Uterus (tissue), 3 donors: ENCODE measurements at regions not wholly inside any gene's neighbourhood (a gene's known extent, or its start where the extent isn't known, plus 50 kb on each side); places are given as distances from the start of the nearest gene placed in this dataset.

Experiments used
- DNase-seq, 2 donors: peaks; one replicate each; pipeline ENCODE4 v3.0.0-alpha.2; 2019 to 2020
- H3K27ac ChIP-seq, 2 donors: fragments of 200-600 bp; sonication (generic); 1 replicate in 1 of 2; 2 replicates in 1 of 2; pipeline ENCODE4 v1.5.1; 2016 to 2018
- H3K27me3 ChIP-seq, 2 donors: fragments of 200-600 bp; sonication (generic); one replicate each; pipeline ENCODE4 v1.5.1; 2018 to 2019; ENCODE audit warnings: control low read depth in 1 of 2
- H3K36me3 ChIP-seq, 2 donors: fragments of 200-600 bp; sonication (generic); one replicate each; pipeline ENCODE4 v1.5.1; 2019; ENCODE audit warnings: control low read depth in 1 of 2
- H3K4me1 ChIP-seq, 2 donors: fragments of 200-600 bp; sonication (generic); one replicate each; pipeline ENCODE4 v1.5.1; 2018 to 2019; ENCODE audit warnings: control low read depth in 1 of 2
- H3K4me3 ChIP-seq, 2 donors: fragments of 200-600 bp; sonication (generic); 1 replicate in 1 of 2; 2 replicates in 1 of 2; pipeline ENCODE4 v1.5.1; 2018 to 2019; ENCODE audit warnings: mild to moderate bottlenecking in 1 of 2
- H3K9me3 ChIP-seq, 2 donors: fragments of 200-600 bp; sonication (generic); one replicate each; pipeline ENCODE4 v1.5.1; 2019; ENCODE audit warnings: control low read depth in 1 of 2
- CTCF ChIP-seq, 4 experiments: fragments of 200-600 bp in 2 of 4; fragments of 450-650 bp in 2 of 4; sonication (generic) in 2 of 4; IDR thresholded peaks; one replicate each; pipeline ENCODE4 v1.5.1; 2016 to 2019; ENCODE audit warnings: antibody characterized with exemption in 4 of 4, mild to moderate bottlenecking in 2 of 4, moderate library complexity in 1 of 4
- POLR2A ChIP-seq, 2 donors: fragments of 450-650 bp; IDR thresholded peaks; one replicate each; pipeline ENCODE4 v1.6.1; 2016; ENCODE audit warnings: antibody characterized with exemption in 2 of 2, mild to moderate bottlenecking in 1 of 2, moderate library complexity in 1 of 2
- intact Hi-C: fragments of 100-400 bp; cut with DNase I; formaldehyde crosslinking; loops from one replicate; pipeline ENCODE4 v1.15.1; 2023; ENCODE audit warnings: low total_unique reads
- donor health status: DM: yes; HTN: yes; CAD: no.

- Histone ChIP-seq H3K9me3 (no peaks in the 10 kb centered on the region), H3K4me3 (no peak overlapping the region), H3K27me3 (no peaks in the 10 kb centered on the region), H3K27ac (no peak overlapping the region), H3K36me3 (no peaks in the 10 kb centered on the region), H3K4me1 (peaks cover 4% of the 10 kb centered on the region in 2 donors)
- no peak for DNase-seq
- TF ChIP-seq CTCF (IDR thresholded peaks at IDR 0.05) (no peak), POLR2A (IDR thresholded peaks at IDR 0.05) (no peak)
- intact Hi-C loops, result no loop called here
These were observed 539.5 kb upstream of the FZD8 start for GRCh38 chr10:36181426-36182178.

- Histone ChIP-seq H3K27ac (no peak overlapping the region), H3K27me3 (no peaks in the 10 kb centered on the region), H3K36me3 (no peaks in the 10 kb centered on the region), H3K4me3 (no peak overlapping the region), H3K9me3 (no peaks in the 10 kb centered on the region), H3K4me1 (peaks cover 4% of the 10 kb centered on the region in 2 donors)
- no peak for TF ChIP-seq POLR2A (IDR thresholded peaks at IDR 0.05)
- no peak for TF ChIP-seq CTCF (IDR thresholded peaks at IDR 0.05)
- no peak for DNase-seq
- intact Hi-C loops, result no loop called here
These were observed 536.5 kb upstream of the FZD8 start for GRCh38 chr10:36178616-36179015.

GRCh38 chr10:36177071-36177470 lies 535.0 kb upstream of the FZD8 start:
- H3K27ac ChIP-seq, result no peak overlapping the region
- no peak for DNase-seq
- intact Hi-C loops, result no loop called here
- no peaks in the 10 kb centered on the region for H3K9me3 ChIP-seq
- TF ChIP-seq CTCF (IDR thresholded peaks at IDR 0.05) (no peak), POLR2A (IDR thresholded peaks at IDR 0.05) (no peak)
- no peaks in the 10 kb centered on the region for H3K27me3 ChIP-seq
- H3K36me3 ChIP-seq, result no peaks in the 10 kb centered on the region
- peaks cover 1 to 4% of the 10 kb centered on the region in 2 donors for H3K4me1 ChIP-seq
- H3K4me3 ChIP-seq, result no peak overlapping the region

GRCh38 chr10:36175954-36176353 lies 533.9 kb upstream of the FZD8 start:
- DNase-seq, result no peak
- intact Hi-C loops, result no loop called here
- no peak overlapping the region for H3K4me3 ChIP-seq
- H3K27me3 ChIP-seq, result no peaks in the 10 kb centered on the region
- no peaks in the 10 kb centered on the region for H3K36me3 ChIP-seq
- H3K4me1 ChIP-seq, result no peaks in the 10 kb centered on the region
- TF ChIP-seq CTCF (IDR thresholded peaks at IDR 0.05) (no peak), POLR2A (IDR thresholded peaks at IDR 0.05) (no peak)
- no peak overlapping the region for H3K27ac ChIP-seq
- H3K9me3 ChIP-seq, result no peaks in the 10 kb centered on the region

GRCh38 chr10:36173364-36173763 lies 531.3 kb upstream of the FZD8 start:
- H3K36me3 ChIP-seq, result no peaks in the 10 kb centered on the region
- no peaks in the 10 kb centered on the region for H3K9me3 ChIP-seq
- intact Hi-C loops, result no loop called here
- TF ChIP-seq POLR2A (IDR thresholded peaks at IDR 0.05), result no peak
- no peak for TF ChIP-seq CTCF (IDR thresholded peaks at IDR 0.05)
- no peaks in the 10 kb centered on the region for H3K4me1 ChIP-seq
- no peak for DNase-seq
- H3K27me3 ChIP-seq, result no peaks in the 10 kb centered on the region
- H3K27ac ChIP-seq, result no peak overlapping the region
- no peak overlapping the region for H3K4me3 ChIP-seq
